Glutamatergic neuron (in vitro differentiated cells): ENCODE measurements at regions not wholly inside any gene's neighbourhood (a gene's known extent, or its start where the extent isn't known, plus 50 kb on each side); places are given as distances from the start of the nearest gene placed in this dataset.

Experiments
- DNase-seq: peaks from one replicate; pipeline ENCODE4 v3.0.0; 2022
- H3K27ac Mint-ChIP-seq: one replicate; pipeline ENCODE4 v1.8.0; 2020; ENCODE audit warnings: mild to moderate bottlenecking, mixed read lengths, inconsistent platforms; ENCODE audit not compliant: unreplicated experiment
- H3K27me3 Mint-ChIP-seq: one replicate; pipeline ENCODE4 v1.8.0; 2020; ENCODE audit warnings: mild to moderate bottlenecking, moderate library complexity, mixed read lengths, inconsistent platforms; ENCODE audit not compliant: unreplicated experiment
- H3K36me3 Mint-ChIP-seq: one replicate; pipeline ENCODE4 v1.8.0; 2020; ENCODE audit warnings: mild to moderate bottlenecking, mixed read lengths, inconsistent platforms; ENCODE audit not compliant: unreplicated experiment
- H3K4me1 Mint-ChIP-seq: one replicate; pipeline ENCODE4 v1.8.0; 2020; ENCODE audit warnings: mild to moderate bottlenecking, low read depth, mixed read lengths, inconsistent platforms; ENCODE audit not compliant: unreplicated experiment
- H3K4me3 Mint-ChIP-seq: one replicate; pipeline ENCODE4 v1.8.0; 2020; ENCODE audit warnings: mild to moderate bottlenecking, mixed read lengths, inconsistent platforms; ENCODE audit not compliant: unreplicated experiment
- H3K9me3 Mint-ChIP-seq: one replicate; pipeline ENCODE4 v1.8.0; 2020; ENCODE audit warnings: mild to moderate bottlenecking, moderate library complexity, mixed read lengths, inconsistent platforms; ENCODE audit not compliant: unreplicated experiment
- CTCF ChIP-seq: fragments of 200-600 bp; sonication (generic); IDR thresholded peaks from one replicate; pipeline ENCODE4 v1.5.0; 2021; ENCODE audit not compliant: partially characterized antibody, unreplicated experiment

- Mint-ChIP-seq H3K27ac (no peak overlapping the region), H3K4me3 (no peak overlapping the region), H3K36me3 (no peaks in the 10 kb centered on the region), H3K4me1 (no peaks in the 10 kb centered on the region), H3K9me3 (no peaks in the 10 kb centered on the region), H3K27me3 (no peaks in the 10 kb centered on the region)
- no peak for TF ChIP-seq CTCF
- DNase-seq = no peak
Measured at GRCh38 chr6:148169706-148170105, 172.9 kb upstream of the SASH1 start.

GRCh38 chr6:148170286-148170685, 172.4 kb upstream of the SASH1 start:
- H3K4me3 Mint-ChIP-seq = no peak overlapping the region
- no peaks in the 10 kb centered on the region for H3K36me3 Mint-ChIP-seq
- H3K4me1 Mint-ChIP-seq = peaks cover 5% of the 10 kb centered on the region
- H3K9me3 Mint-ChIP-seq = peaks cover 2% of the 10 kb centered on the region
- no peak overlapping the region for H3K27ac Mint-ChIP-seq
- no peak for DNase-seq
- H3K27me3 Mint-ChIP-seq = no peaks in the 10 kb centered on the region
- no peak for TF ChIP-seq CTCF

- peaks cover 7% of the 10 kb centered on the region for H3K9me3 Mint-ChIP-seq
- H3K36me3 Mint-ChIP-seq = no peaks in the 10 kb centered on the region
- no peaks in the 10 kb centered on the region for H3K27me3 Mint-ChIP-seq
- no peak for DNase-seq
- no peak for TF ChIP-seq CTCF
- peaks cover 9% of the 10 kb centered on the region for H3K4me1 Mint-ChIP-seq
- H3K4me3 Mint-ChIP-seq = no peak overlapping the region
- H3K27ac Mint-ChIP-seq = no peak overlapping the region
Measured at GRCh38 chr6:148173548-148173947, 169.1 kb upstream of the SASH1 start.

- H3K27me3 Mint-ChIP-seq = no peaks in the 10 kb centered on the region
- peak overlapping the region; percentile 9 for H3K4me3 Mint-ChIP-seq
- no peak for DNase-seq
- peak overlapping the region; percentile 83 for H3K27ac Mint-ChIP-seq
- H3K36me3 Mint-ChIP-seq = no peaks in the 10 kb centered on the region
- peaks cover 7% of the 10 kb centered on the region for H3K9me3 Mint-ChIP-seq
- peaks cover 9% of the 10 kb centered on the region for H3K4me1 Mint-ChIP-seq
- TF ChIP-seq CTCF = no peak
Measured at GRCh38 chr6:148175550-148176188, 167.0 kb upstream of the SASH1 start.

- TF ChIP-seq CTCF = peak; percentile 81
- peak overlapping the region; percentile 49 for H3K27ac Mint-ChIP-seq
- no peaks in the 10 kb centered on the region for H3K27me3 Mint-ChIP-seq
- peaks cover 9% of the 10 kb centered on the region for H3K4me1 Mint-ChIP-seq
- DNase-seq = peak; percentile 64
- no peak overlapping the region for H3K4me3 Mint-ChIP-seq
- H3K36me3 Mint-ChIP-seq = peaks cover 5% of the 10 kb centered on the region
- H3K9me3 Mint-ChIP-seq = peaks cover 7% of the 10 kb centered on the region
Measured at GRCh38 chr6:148177589-148178233, 164.9 kb upstream of the SASH1 start.
